ENCODE measurements at regions not wholly inside any gene's neighbourhood (a gene's known extent, or its start where the extent isn't known, plus 50 kb on each side); places are given as distances from the start of the nearest gene placed in this dataset.

GRCh38 chr2:199524689-199525574, 67.2 kb upstream of the SATB2 start:
- H3K9me3 ChIP-seq (ENCODE audit: control insufficient read depth, low read length, poor library complexity, severe bottlenecking), result peaks cover 3% of the 10 kb centered on the region
- Mint-ChIP-seq H3K4me3 (no peak overlapping the region), H3K27me3 (peaks cover 10% of the 10 kb centered on the region), H3K27ac (no peak overlapping the region), H3K36me3 (ENCODE audit: low read depth) (no peaks in the 10 kb centered on the region), H3K4me1 (no peaks in the 10 kb centered on the region)
- ATAC-seq (no peak), DNase-seq (no peak)

- Mint-ChIP-seq H3K4me3 (no peak overlapping the region), H3K27me3 (peaks cover 48% of the 10 kb centered on the region), H3K27ac (no peak overlapping the region), H3K36me3 (ENCODE audit: low read depth) (peaks cover 4% of the 10 kb centered on the region), H3K4me1 (no peaks in the 10 kb centered on the region)
- ATAC-seq (no peak), DNase-seq (no peak)
- no peaks in the 10 kb centered on the region for H3K9me3 ChIP-seq (ENCODE audit: control insufficient read depth, low read length, poor library complexity, severe bottlenecking)
Observed at GRCh38 chr2:199509403-199509802, 51.7 kb upstream of the SATB2 start.
